GM18870 (cell line): ENCODE measurements at regions not wholly inside any gene's neighbourhood (a gene's known extent, or its start where the extent isn't known, plus 50 kb on each side); places are given as distances from the start of the nearest gene placed in this dataset.

Experiments
- ATAC-seq: cut with Tn5 transposase; IDR thresholded peaks from one replicate; pipeline ENCODE4 v1.9.1; 2021; ENCODE audit warnings: moderate library complexity; ENCODE audit not compliant: unreplicated experiment

GRCh38 chr1:208298593-208299269 lies 54.5 kb upstream of the PLXNA2 start:
- ATAC-seq = no peak

GRCh38 chr1:208300084-208300770 lies 56.0 kb upstream of the PLXNA2 start:
- ATAC-seq = no peak

DNA sequence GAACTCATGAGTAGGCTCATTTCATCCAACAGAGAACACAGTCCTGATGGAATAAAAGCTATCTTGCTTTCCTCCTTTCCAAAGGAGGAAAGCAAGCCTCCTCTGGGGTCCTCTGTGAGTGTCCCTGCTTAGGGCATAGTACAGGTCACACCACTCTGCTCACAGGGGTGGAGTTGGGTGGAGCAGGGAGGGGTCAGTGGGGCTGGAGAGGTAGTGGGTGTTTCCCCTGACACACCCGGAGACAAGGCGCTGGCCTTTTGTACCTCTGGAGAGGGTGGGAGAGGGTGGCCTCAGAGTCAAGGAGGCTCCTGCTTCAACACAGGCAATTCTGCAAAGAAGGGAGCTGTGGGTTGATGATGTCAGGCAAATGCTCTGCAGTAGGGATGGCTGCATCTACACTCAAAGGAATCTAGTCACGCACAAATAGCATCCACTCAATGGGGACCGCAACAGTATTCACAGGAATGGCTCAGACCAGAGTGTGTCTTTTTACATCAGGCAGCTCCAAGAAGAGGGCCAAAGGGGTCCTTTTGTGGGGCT lies 58.6 kb upstream of the PLXNA2 start:
- ATAC-seq = no peak

DNA sequence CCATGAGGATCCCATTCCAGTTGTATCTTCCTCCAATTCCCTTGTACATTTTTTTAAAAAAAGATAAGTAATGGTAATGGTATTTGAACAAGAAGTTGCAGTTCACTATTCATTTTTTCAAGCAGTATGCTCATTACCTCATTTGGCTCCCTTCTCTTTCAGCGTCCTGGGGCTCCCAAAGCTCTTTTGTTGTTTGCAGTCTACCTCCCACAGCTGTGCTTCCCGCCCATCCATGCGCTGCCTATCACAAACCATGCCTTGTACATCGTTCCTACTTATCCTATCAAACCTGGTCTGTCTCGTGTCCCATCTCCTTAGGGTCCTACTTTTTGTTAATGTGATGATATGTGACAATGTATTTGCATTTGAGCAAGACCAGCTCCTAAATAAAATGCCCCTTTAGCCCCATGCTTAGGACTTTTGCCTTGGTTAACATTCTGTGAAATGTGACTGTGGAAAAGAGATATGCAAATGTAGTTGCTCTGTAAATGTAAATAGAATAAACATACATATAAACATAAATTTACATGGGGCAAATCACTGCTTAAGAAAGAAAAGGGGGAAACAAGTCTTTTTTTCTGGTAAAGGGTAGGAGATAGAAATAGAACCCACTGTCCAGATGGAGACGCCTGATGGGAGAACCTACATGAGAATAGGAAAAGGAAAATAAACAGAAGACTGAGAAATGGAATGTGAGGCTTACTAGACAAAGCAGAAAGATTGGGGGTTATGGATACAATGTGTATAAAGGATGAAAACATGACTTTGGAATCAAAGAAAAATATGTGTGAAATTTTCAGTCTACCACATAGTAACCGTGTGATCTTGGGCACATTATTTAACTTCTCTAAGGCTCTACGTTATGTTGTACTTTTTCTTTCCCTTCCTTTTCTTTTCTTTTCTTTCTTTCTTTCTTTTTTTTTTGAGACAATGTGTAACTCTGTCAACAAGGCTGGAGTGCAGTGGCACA lies 59.8 kb upstream of the PLXNA2 start:
- no peak for ATAC-seq

GRCh38 chr1:208308221-208308620 lies 64.0 kb upstream of the PLXNA2 start:
- no peak for ATAC-seq

DNA sequence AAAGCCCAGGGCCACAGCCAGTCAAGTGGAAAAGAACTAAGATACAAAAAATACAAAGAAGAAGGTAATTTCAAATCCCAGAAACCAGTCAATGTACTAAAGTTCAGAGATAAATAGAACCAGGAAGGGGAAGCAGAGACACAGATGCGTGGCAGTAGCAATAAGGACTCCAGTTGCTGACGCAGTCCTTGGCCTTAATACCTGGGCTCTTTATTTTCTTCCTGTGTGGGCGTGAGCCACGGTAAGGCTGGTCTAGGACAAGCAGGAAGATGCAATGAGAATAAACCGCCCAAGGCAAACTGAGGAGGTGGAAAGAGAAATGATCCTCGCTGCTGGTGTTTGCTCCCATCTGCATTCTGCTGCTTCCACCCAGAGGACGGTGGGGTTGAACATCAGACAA lies 65.6 kb upstream of the PLXNA2 start:
- ATAC-seq = no peak

GRCh38 chr1:208312706-208313105 lies 68.5 kb upstream of the PLXNA2 start:
- ATAC-seq = no peak

DNA sequence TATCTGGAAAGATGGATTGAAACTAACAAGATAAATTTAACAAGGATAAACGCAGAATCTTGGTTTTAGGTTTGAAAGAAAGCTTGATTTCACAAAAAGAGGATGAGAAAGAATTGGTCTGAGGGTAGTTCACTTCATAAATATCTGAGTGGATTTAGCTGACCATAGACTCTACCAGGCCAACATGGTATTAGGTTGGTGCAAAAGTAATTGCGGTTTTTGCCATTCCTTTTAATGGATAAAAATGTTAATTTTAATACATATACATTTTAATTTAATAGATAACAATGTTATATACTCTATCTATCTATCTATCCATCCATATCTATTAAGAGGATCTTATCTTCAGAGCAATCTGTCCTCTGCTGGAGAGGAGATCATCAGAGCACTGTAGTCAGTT lies 70.2 kb upstream of the PLXNA2 start:
- no peak for ATAC-seq

GRCh38 chr1:208318150-208318734 lies 74.1 kb upstream of the PLXNA2 start:
- ATAC-seq = no peak

DNA sequence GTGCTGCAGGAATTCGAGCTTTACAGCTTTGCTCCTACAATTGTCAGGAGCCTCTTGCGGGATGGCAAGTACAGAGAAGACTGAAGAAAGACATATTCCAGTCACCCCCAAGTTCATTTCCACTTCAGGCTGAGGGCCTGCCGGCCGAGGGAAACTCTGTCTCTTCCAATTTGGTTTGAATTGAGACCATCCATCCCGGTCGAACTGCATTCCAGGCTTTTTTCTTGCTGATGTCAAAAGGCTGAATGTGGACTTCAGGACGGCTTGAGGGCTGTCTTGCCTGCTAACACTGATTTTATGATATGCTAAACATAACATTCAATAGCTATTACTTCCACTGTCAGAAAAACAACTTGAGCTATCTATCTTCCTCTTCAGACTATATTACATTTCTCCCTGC lies 79.8 kb upstream of the PLXNA2 start:
- ATAC-seq = no peak

DNA sequence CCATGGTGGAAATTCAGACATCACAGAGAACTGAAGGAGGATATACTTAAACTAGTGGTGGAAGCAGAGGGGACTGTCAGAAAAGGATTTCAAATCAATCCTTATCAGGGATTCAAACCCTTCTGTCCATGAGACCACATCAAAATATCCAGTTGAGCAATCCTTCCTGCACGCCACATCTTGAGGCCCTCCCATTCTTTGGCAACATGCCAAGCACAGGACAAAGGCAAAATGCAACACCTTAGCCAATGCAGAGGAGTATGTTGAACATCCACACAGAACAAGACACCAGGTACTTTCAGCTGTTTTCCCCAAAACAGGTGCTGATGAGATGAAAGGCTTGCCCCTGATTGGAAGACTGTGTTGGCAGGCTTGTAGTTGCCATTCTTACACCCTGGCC lies 81.8 kb upstream of the PLXNA2 start:
- no peak for ATAC-seq

- ATAC-seq = no peak
Measured at GRCh38 chr1:208329300-208329699, 85.1 kb upstream of the PLXNA2 start.

- ATAC-seq = no peak
Measured at GRCh38 chr1:208332036-208332773, 88.0 kb upstream of the PLXNA2 start.

- no peak for ATAC-seq
Measured at GRCh38 chr1:208332774-208333126, 88.6 kb upstream of the PLXNA2 start.

- ATAC-seq = no peak
Measured at GRCh38 chr1:208333676-208334075, 89.5 kb upstream of the PLXNA2 start.

DNA sequence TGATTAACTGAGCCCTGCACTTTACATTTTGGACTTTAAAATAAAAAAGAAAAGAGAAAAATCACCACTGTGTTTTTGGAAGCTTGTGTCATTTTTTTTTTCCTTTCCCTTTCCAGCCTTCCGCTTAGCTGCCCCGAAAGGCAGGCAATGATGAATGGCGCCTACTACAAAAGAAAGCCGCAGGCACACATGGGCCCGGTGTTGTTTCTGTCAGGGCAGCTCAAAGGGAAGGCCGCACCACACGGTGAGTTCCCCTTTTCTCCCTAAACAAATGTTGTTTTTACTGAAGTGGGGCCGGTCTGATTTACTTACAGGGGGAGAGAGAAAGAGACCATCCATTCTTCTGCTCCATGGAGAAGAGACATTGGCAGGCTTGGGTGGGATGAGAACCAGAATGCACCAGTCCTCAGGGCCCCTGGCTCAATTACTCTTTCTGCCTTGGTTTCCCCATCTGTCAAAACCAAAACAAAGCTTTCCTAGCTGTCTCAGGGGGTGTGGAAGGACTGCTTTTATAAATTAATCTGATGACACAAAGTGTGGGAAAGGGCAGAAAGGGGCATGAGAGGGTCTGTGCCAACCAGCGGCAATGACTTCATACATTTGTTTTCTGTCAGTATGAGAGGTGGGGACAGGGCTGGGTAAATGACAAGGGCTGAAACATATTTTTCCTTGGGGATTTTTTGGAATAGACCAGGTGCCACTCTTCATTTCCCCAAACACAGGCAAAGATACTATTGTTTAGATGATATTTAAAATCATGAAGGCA lies 91.4 kb upstream of the PLXNA2 start:
- ATAC-seq = no peak

GRCh38 chr1:208336137-208336518 lies 91.9 kb upstream of the PLXNA2 start:
- no peak for ATAC-seq

GRCh38 chr1:208339911-208340310 lies 95.7 kb upstream of the PLXNA2 start:
- no peak for ATAC-seq

DNA sequence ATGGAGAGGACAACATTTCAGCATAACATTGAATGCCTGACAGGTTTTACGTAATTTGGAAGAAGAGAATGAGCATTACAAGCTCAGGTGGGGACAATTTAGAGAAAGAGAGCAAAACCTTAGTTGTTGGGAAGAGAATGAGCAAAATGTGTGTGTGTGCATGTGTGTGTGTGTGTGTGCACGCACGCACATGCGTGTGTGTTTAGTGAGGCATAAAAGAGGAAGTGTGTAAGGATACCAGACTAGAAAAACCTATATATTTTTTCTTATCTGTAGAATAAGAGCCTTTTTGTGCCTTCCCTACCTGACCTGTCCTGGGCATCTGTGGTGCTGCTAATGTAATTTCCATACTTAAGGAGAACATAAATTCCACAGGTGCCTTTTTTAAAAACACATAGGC lies 99.0 kb upstream of the PLXNA2 start:
- no peak for ATAC-seq
